NCI-H1105 treated with DMSO at 0.1 percent for 48 hours (cell line): ENCODE measurements at regions not wholly inside any gene's neighbourhood (a gene's known extent, or its start where the extent isn't known, plus 50 kb on each side); places are given as distances from the start of the nearest gene placed in this dataset.

Experiments used
- DNase-seq: peaks from one replicate; lab custom pipeline; 2025; lab: John Stamatoyannopoulos, UW

DNA sequence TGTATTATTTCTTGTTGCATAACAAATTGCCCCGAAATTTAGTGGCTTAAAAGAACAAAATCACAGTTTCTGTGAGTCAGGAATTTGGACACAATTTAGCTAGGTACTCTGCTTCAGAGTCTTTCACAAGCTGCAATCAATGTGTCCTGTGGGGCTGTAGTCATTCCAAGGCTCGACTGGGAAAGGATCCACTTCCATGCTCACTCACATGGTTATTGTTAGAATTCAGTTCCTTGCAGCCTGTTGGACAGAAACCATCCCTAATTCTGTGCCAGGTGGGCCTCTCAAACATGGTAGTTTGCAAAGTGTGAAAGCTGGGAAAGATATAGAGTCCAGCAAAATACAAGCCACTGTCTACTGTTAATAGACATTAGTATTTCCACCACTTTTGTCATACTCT, 59.7 kb upstream of the ARID2 start:
- DNase-seq = no peak

DNA sequence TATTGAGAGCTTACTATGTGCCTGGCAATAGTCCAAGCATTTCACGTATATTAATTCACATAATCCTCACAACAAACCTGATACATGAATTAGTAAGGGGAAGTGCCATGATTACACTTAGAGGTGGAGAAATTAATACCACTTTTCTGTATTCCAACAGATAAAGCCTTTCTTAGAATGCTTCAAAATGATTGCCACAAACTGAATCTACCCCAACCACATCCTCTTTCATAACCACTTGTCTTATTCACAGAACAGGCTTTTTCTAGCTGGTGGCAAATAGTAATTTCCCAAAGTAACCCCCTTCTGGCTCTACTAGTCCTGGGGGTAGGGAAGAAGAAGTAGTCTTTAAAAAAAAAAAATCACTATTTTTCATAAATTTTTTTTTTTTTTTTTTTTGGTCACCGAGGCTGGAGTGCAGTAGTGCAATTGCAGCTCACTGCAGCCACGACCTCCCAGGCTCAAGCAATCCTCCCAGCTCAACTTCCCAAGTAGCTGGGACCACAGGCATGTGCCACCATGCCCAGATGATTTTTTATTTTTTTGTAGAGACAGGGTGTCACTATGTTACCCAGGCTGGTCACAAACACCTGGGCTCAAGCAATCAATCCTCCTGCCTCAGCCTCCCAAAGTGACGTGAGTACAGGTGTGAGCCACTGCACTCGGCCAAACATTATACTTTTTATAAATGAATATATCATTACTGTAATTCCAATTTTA, 59.0 kb upstream of the ARID2 start:
- DNase-seq = no peak

DNA sequence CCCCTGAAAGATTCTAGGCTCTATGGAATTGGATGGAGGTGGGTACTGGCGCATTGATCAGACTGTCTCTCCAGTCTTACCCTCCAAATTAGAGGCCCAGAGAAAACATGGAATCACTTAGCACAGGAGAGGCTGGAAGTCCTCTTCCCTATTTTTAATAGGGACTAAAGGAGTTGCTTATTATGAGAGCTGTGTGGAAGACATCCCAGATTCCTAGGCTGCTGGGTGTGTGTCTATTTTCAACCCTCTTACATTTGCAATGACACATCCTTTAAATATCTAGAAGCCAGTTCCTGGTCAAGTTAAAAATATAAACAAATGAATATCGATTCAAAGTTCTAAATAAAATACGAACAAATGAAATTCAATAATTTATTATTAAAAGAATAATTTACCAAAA, 58.3 kb upstream of the ARID2 start:
- DNase-seq = no peak

GRCh38 chr12:45674181-45674977, 55.1 kb upstream of the ARID2 start:
- DNase-seq = peak; percentile 22

DNA sequence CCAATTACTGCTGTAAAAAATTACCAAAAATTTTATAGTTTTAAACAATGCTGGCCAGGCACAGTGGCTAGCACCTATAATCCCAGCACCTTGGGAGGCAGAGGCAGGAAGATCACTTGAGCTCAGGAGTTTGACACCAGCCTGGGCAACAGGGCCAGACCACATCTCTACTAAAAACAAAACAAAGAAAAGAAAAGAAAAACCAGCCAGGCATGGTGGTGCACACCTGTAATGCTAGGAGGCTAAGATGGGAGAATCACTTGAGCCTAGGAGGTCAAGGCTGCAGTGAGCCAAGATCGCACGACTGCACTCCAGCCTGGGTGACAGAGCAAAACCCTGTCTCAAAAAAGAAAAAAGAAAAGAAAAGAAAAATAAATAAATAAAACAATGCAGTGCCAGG, 54.0 kb upstream of the ARID2 start:
- no peak for DNase-seq
